Endothelial cell of umbilical vein (primary cell): ENCODE measurements at regions not wholly inside any gene's neighbourhood (a gene's known extent, or its start where the extent isn't known, plus 50 kb on each side); places are given as distances from the start of the nearest gene placed in this dataset.

Experiments
- BruUV-seq: library from RNA; stranded (reverse); fragments of 400-500 nt; replicated peaks from 2 replicates; lab custom pipeline; 2021; lab: Mats Ljungman, UMichigan
- CTCF ChIA-PET: fragments of 300-600, 350-600 bp; sonication (Branson Sonifier 250); formaldehyde crosslinking; loops from one replicate; lab custom pipeline; 2021; ENCODE audit warnings: antibody characterized with exemption, inconsistent platforms; lab: Charles Lee
- POLR2A ChIA-PET: fragments of 300-600, 350-600 bp; sonication (Branson Sonifier 250); formaldehyde crosslinking; loops from one replicate; lab custom pipeline; 2021; ENCODE audit warnings: antibody characterized with exemption, inconsistent platforms; lab: Charles Lee
- DNase-seq: peaks from one replicate; pipeline ENCODE4 v3.0.0-alpha.2; 2011; ENCODE audit warnings: low read depth, low spot score
- FAIRE-seq: peaks from 2 replicates; lab custom pipeline; 2011; peaks lifted over from hg19 to GRCh38; lab: Jason Lieb, UNC
- H2AFZ ChIP-seq: 2 replicates; pipeline ENCODE4 v1.6.0; 2012; ENCODE audit warnings: low read depth, low read length, control low read depth, inconsistent platforms
- H3K27ac ChIP-seq: 2 replicates; pipeline ENCODE4 v1.5.1; 2011; ENCODE audit warnings: low read depth, mild to moderate bottlenecking, control low read depth, low read length, moderate library complexity; ENCODE audit not compliant: insufficient read depth
- H3K27me3 ChIP-seq, 2 experiments: 2 replicates each; pipeline versions ENCODE4 v1.6.0 to v1.6.1; 2011; ENCODE audit warnings: low read length in 2 of 2, mixed read lengths in 1 of 2; ENCODE audit not compliant: control insufficient read depth in 2 of 2, insufficient read depth in 2 of 2
- H3K36me3 ChIP-seq, 2 experiments: 2 replicates in 1 of 2; 3 replicates in 1 of 2; pipeline ENCODE4 v1.5.1; 2011; ENCODE audit warnings: low read length in 2 of 2, mild to moderate bottlenecking in 1 of 2, moderate library complexity in 1 of 2; ENCODE audit not compliant: control insufficient read depth in 2 of 2, insufficient read depth in 2 of 2; ENCODE audit errors: extremely low read depth in 1 of 2
- H3K4me1 ChIP-seq: 3 replicates; pipeline ENCODE4 v1.5.1; 2011; ENCODE audit warnings: mild to moderate bottlenecking, low read length; ENCODE audit not compliant: control insufficient read depth, insufficient read depth; ENCODE audit errors: extremely low read depth
- H3K4me2 ChIP-seq: 2 replicates; pipeline ENCODE4 v1.6.1; 2011; ENCODE audit warnings: low read length, control low read depth, mixed read lengths; ENCODE audit not compliant: insufficient read depth
- H3K4me3 ChIP-seq, 3 experiments: fragments of 200-600 bp in 1 of 3; sonication (generic), shearing (Covaris generic) in 1 of 3; replicated peaks in 1 of 3; 2 replicates each; pipeline ENCODE4 v1.5.1; 2011 to 2016; ENCODE audit warnings: control low read depth in 3 of 3, low read length in 3 of 3, mild to moderate bottlenecking in 2 of 3, inconsistent platforms in 1 of 3, low read depth in 1 of 3, moderate library complexity in 1 of 3; ENCODE audit not compliant: insufficient read depth in 1 of 3
- H3K79me2 ChIP-seq: 2 replicates; pipeline ENCODE4 v1.6.0; 2012; ENCODE audit warnings: low read length, inconsistent platforms; ENCODE audit not compliant: control insufficient read depth, insufficient read depth
- H3K9ac ChIP-seq: replicated peaks from 2 replicates; pipeline ENCODE3; 2011; ENCODE audit warnings: low read length, control low read depth; ENCODE audit not compliant: insufficient read depth; ENCODE audit errors: extremely low read depth
- H3K9me1 ChIP-seq: replicated peaks from 3 replicates; pipeline ENCODE4 v1.6.0; 2011; ENCODE audit warnings: mild to moderate bottlenecking, low read length; ENCODE audit not compliant: control insufficient read depth, insufficient read depth; ENCODE audit errors: extremely low read depth
- H3K9me3 ChIP-seq: replicated peaks from 2 replicates; pipeline ENCODE4 v1.5.1; 2012; ENCODE audit warnings: low read length, inconsistent platforms; ENCODE audit not compliant: control insufficient read depth, insufficient read depth
- H4K20me1 ChIP-seq: replicated peaks from 2 replicates; pipeline ENCODE3; 2011; ENCODE audit warnings: mild to moderate bottlenecking, low read length; ENCODE audit not compliant: control insufficient read depth, insufficient read depth; ENCODE audit errors: extremely low read depth
- EZH2 ChIP-seq: IDR thresholded peaks from 2 replicates; pipeline ENCODE4 v1.6.1; 2012; ENCODE audit warnings: borderline replicate concordance, low read depth, mild to moderate bottlenecking, moderate library complexity, low read length, inconsistent platforms; ENCODE audit not compliant: severe bottlenecking
- FOS ChIP-seq: IDR thresholded peaks from 2 replicates; pipeline ENCODE4 v1.6.1; 2011; ENCODE audit warnings: mild to moderate bottlenecking, low read length, moderate library complexity, borderline replicate concordance; ENCODE audit not compliant: insufficient read depth
- GATA2 ChIP-seq: IDR thresholded peaks from 2 replicates; pipeline ENCODE4 v1.7.0; 2011; ENCODE audit warnings: low read depth, mild to moderate bottlenecking, moderate library complexity, mixed read lengths, low read length; ENCODE audit not compliant: insufficient read length, insufficient read depth
- JUN ChIP-seq: IDR thresholded peaks from 2 replicates; pipeline ENCODE4 v1.6.1; 2011; ENCODE audit warnings: borderline replicate concordance, low read depth; ENCODE audit not compliant: insufficient read length, insufficient read depth
- MYC ChIP-seq: IDR thresholded peaks from one replicate; pipeline ENCODE4 v1.6.1; 2011; ENCODE audit warnings: mild to moderate bottlenecking, low read depth, low read length
- POLR2A ChIP-seq: IDR thresholded peaks from 2 replicates; pipeline ENCODE4 v1.6.1; 2012; ENCODE audit warnings: low read depth, mild to moderate bottlenecking, control low read depth, low read length
- POLR2AphosphoS5 ChIP-seq: IDR thresholded peaks from 2 replicates; pipeline ENCODE4 v1.6.1; 2012; ENCODE audit warnings: low read depth, mild to moderate bottlenecking, control low read depth, low read length, moderate library complexity; ENCODE audit not compliant: insufficient read depth
- dilution Hi-C: fragments of 300-500 bp; cut with MboI; formaldehyde crosslinking; loops from one replicate; pipeline ENCODE4 v1.15.0; 2019; ENCODE audit warnings: low sequenced_read_pairs; ENCODE audit not compliant: extremely low pct_ligation_motif_present
- intact Hi-C: fragments of 100-400 bp; cut with micrococcal nuclease; formaldehyde crosslinking; loops from one replicate; pipeline ENCODE4 v1.10.0; 2022
- TF ChIP-seq, protein P1 (sequence below): IDR thresholded peaks from 2 replicates; pipeline ENCODE4 v1.6.1; 2011; ENCODE audit not compliant: insufficient read depth, insufficient read length
- TF ChIP-seq, protein P2 (sequence below), 2 donors: IDR thresholded peaks; 1 replicate in 1 of 2; 2 replicates in 1 of 2; pipeline ENCODE4 v1.5.1; 2011; ENCODE audit warnings: low read length in 2 of 2, mild to moderate bottlenecking in 2 of 2, moderate library complexity in 2 of 2, control low read depth in 1 of 2, inconsistent platforms in 1 of 2, low read depth in 1 of 2; ENCODE audit not compliant: insufficient read depth in 1 of 2; ENCODE audit errors: extremely low read depth in 1 of 2

- CTCF ChIA-PET, result interaction anchor here (0.9 kb wide), 1 partner anchor 15 kb away, joined by 3 read pairs; no protein-coding TSS in a partner anchor
- Histone ChIP-seq H2AFZ (no peak overlapping the region), H4K20me1 (no peaks in the 10 kb centered on the region), H3K9ac (no peak overlapping the region), H3K4me3 (no peak overlapping the region), H3K36me3 (no peaks in the 10 kb centered on the region), H3K79me2 (no peaks in the 10 kb centered on the region), H3K27ac (no peak overlapping the region), H3K9me1 (no peaks in the 10 kb centered on the region), H3K4me1 (no peaks in the 10 kb centered on the region), H3K27me3 (peaks cover 0 to 6% of the 10 kb centered on the region in 2 experiments), H3K4me2 (no peak overlapping the region), H3K9me3 (no peaks in the 10 kb centered on the region)
- TF ChIP-seq GATA2, result no peak
- no peak for TF ChIP-seq POLR2AphosphoS5
- no peak for TF ChIP-seq EZH2
- TF ChIP-seq JUN, result no peak
- no peak for TF ChIP-seq MYC
- no peak for TF ChIP-seq FOS
- TF ChIP-seq, protein P1, sequence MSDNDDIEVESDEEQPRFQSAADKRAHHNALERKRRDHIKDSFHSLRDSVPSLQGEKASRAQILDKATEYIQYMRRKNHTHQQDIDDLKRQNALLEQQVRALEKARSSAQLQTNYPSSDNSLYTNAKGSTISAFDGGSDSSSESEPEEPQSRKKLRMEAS, result no peak
- TF ChIP-seq, protein P2, sequence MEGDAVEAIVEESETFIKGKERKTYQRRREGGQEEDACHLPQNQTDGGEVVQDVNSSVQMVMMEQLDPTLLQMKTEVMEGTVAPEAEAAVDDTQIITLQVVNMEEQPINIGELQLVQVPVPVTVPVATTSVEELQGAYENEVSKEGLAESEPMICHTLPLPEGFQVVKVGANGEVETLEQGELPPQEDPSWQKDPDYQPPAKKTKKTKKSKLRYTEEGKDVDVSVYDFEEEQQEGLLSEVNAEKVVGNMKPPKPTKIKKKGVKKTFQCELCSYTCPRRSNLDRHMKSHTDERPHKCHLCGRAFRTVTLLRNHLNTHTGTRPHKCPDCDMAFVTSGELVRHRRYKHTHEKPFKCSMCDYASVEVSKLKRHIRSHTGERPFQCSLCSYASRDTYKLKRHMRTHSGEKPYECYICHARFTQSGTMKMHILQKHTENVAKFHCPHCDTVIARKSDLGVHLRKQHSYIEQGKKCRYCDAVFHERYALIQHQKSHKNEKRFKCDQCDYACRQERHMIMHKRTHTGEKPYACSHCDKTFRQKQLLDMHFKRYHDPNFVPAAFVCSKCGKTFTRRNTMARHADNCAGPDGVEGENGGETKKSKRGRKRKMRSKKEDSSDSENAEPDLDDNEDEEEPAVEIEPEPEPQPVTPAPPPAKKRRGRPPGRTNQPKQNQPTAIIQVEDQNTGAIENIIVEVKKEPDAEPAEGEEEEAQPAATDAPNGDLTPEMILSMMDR (IDR thresholded peaks at IDR 0.05; ENCODE audit: extremely low read depth in 1 of 2, insufficient read depth in 1 of 2, low read depth in 1 of 2, low read length in 2 of 2), result no peak
- no peak for TF ChIP-seq POLR2A
- DNase-seq (no peak), FAIRE-seq (no peak)
- dilution Hi-C loops (no loop called here), intact Hi-C loops (no loop called here)
- BruUV-seq, result no TSS peak
- POLR2A ChIA-PET, result no interaction called here
These were observed 562.8 kb upstream of the BTBD3 start for GRCh38 chr20:11354846-11355245.
